AG04450 (cell line): ENCODE measurements at regions not wholly inside any gene's neighbourhood (a gene's known extent, or its start where the extent isn't known, plus 50 kb on each side); places are given as distances from the start of the nearest gene placed in this dataset.
"Not testable (repeated sequence)": the region's sequence is repeated elsewhere in the genome, so short reads cannot be mapped to it uniquely, and the experiment has no call there.

Experiments used
- CTCF ChIA-PET: fragments of 300-600, 350-600 bp; formaldehyde crosslinking; extraction: SDS; loops from one replicate; lab custom pipeline; 2022; ENCODE audit warnings: antibody characterized with exemption, inconsistent platforms; lab: Charles Lee
- POLR2A ChIA-PET: fragments of 350-600 bp; formaldehyde crosslinking; extraction: SDS; loops from one replicate; lab custom pipeline; 2021; ENCODE audit warnings: antibody characterized with exemption, inconsistent platforms; lab: Yijun Ruan, JAX
- DNase-seq: peaks from one replicate; pipeline ENCODE4 v3.0.0-alpha.2; 2011; ENCODE audit warnings: low read depth, low spot score
- H3K27ac ChIP-seq: one replicate; pipeline ENCODE4 v1.5.1; 2012; ENCODE audit warnings: low read depth, low read length, control low read depth
- H3K27me3 ChIP-seq: one replicate; pipeline ENCODE4 v1.6.0; 2012; ENCODE audit warnings: low read length; ENCODE audit not compliant: control insufficient read depth, insufficient read depth
- H3K4me3 ChIP-seq: 2 replicates; pipeline ENCODE4 v1.5.1; 2011; ENCODE audit warnings: mild to moderate bottlenecking, low read depth, low read length, control low read depth
- H3K9me3 ChIP-seq: 2 replicates; pipeline ENCODE4 v1.5.1; 2012; ENCODE audit warnings: low read length; ENCODE audit not compliant: control insufficient read depth, insufficient read depth
- CTCF ChIP-seq: IDR thresholded peaks from 2 replicates; pipeline ENCODE4 v1.5.1; 2011; ENCODE audit warnings: low read depth, low read length, control low read depth, inconsistent platforms

- ChIA-PET POLR2A (no interaction called here), CTCF (no interaction called here)
- no peak for TF ChIP-seq CTCF
- Histone ChIP-seq H3K27ac (no peak overlapping the region), H3K9me3 (no peaks in the 10 kb centered on the region; the same call in 1 of the 2 replicates), H3K4me3 (no peak overlapping the region), H3K27me3 (peaks cover 5% of the 10 kb centered on the region)
- no peak for DNase-seq
Observed at GRCh38 chr6:934686-935085, 241.7 kb upstream of the EXOC2 start.

- H3K27me3 ChIP-seq, H3K27ac ChIP-seq, CTCF ChIA-PET, H3K4me3 ChIP-seq, POLR2A ChIA-PET, DNase-seq, H3K9me3 ChIP-seq: not testable (repeated sequence)
Observed at GRCh38 chr6:931919-932318, 239.0 kb upstream of the EXOC2 start.

GRCh38 chr6:927157-927556, 234.2 kb upstream of the EXOC2 start:
- DNase-seq = no peak
- H3K4me3 ChIP-seq = no peak overlapping the region
- H3K9me3 ChIP-seq = no peaks in the 10 kb centered on the region; the same call in 1 of the 2 replicates
- H3K27me3 ChIP-seq = no peaks in the 10 kb centered on the region
- no peak for TF ChIP-seq CTCF
- no peak overlapping the region for H3K27ac ChIP-seq
- ChIA-PET POLR2A (no interaction called here), CTCF (no interaction called here)

- no peak for TF ChIP-seq CTCF
- ChIA-PET CTCF (no interaction called here), POLR2A (no interaction called here)
- DNase-seq = no peak
- Histone ChIP-seq H3K4me3 (no peak overlapping the region), H3K27ac (no peak overlapping the region), H3K9me3 (peaks cover 7% of the 10 kb centered on the region), H3K27me3 (no peaks in the 10 kb centered on the region)
Observed at GRCh38 chr6:925656-926213, 232.8 kb upstream of the EXOC2 start.

- CTCF ChIA-PET = no interaction called here
- Histone ChIP-seq H3K27ac (no peak overlapping the region), H3K27me3 (no peaks in the 10 kb centered on the region), H3K4me3 (no peak overlapping the region), H3K9me3 (peaks cover 12% of the 10 kb centered on the region)
- DNase-seq = no peak
- TF ChIP-seq CTCF = no peak
- POLR2A ChIA-PET = no interaction called here
Observed at GRCh38 chr6:924661-925060, 231.7 kb upstream of the EXOC2 start.
